ENCODE measurements at regions not wholly inside any gene's neighbourhood (a gene's known extent, or its start where the extent isn't known, plus 50 kb on each side); places are given as distances from the start of the nearest gene placed in this dataset.

DNA sequence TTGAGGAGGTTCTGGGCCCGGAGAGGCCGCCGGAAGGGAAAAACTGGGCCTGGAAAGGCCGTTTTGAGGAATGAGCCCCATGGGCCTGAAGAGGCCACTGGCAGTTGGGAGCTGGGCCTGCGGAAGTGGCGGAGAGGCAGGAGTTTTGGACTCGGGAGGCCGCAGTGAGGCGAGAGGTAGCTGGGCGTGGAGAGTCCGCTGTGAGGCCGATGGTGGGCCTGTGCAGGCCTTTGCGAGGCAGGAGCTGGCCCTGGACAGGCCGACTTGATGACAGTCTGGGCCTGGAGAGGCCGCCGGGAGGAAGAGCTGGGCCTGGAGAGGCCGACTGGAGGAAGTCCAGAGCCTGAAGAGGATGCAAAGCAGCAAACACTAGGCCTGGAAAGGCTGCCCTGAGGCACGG lies 259.0 kb upstream of the NUPR2 start:
- TF ChIP-seq ZBTB7A (IDR thresholded peaks at IDR 0.05; ENCODE audit: low read depth) (no peak), CEBPB (IDR thresholded peaks at IDR 0.05) (no peak), EGR1 (IDR thresholded peaks at IDR 0.05) (no peak), RAD21 (IDR thresholded peaks at IDR 0.05; ENCODE audit: low read depth) (no peak), TEAD4 (IDR thresholded peaks at IDR 0.05) (no peak), EP300 (IDR thresholded peaks at IDR 0.05; ENCODE audit: borderline replicate concordance) (no peak), NFIC (IDR thresholded peaks at IDR 0.05) (no peak), TCF12 (IDR thresholded peaks at IDR 0.05; ENCODE audit: low read depth) (no peak), TAF1 (IDR thresholded peaks at IDR 0.05; ENCODE audit: low read depth) (no peak), CREB1 (IDR thresholded peaks at IDR 0.05; ENCODE audit: low read depth) (no peak), FOXM1 (IDR thresholded peaks at IDR 0.05; ENCODE audit: borderline replicate concordance, low read depth) (no peak), MAX (IDR thresholded peaks at IDR 0.05) (no peak), YY1 (IDR thresholded peaks at IDR 0.05; ENCODE audit: low read depth) (no peak)
- TF ChIP-seq, protein P1, sequence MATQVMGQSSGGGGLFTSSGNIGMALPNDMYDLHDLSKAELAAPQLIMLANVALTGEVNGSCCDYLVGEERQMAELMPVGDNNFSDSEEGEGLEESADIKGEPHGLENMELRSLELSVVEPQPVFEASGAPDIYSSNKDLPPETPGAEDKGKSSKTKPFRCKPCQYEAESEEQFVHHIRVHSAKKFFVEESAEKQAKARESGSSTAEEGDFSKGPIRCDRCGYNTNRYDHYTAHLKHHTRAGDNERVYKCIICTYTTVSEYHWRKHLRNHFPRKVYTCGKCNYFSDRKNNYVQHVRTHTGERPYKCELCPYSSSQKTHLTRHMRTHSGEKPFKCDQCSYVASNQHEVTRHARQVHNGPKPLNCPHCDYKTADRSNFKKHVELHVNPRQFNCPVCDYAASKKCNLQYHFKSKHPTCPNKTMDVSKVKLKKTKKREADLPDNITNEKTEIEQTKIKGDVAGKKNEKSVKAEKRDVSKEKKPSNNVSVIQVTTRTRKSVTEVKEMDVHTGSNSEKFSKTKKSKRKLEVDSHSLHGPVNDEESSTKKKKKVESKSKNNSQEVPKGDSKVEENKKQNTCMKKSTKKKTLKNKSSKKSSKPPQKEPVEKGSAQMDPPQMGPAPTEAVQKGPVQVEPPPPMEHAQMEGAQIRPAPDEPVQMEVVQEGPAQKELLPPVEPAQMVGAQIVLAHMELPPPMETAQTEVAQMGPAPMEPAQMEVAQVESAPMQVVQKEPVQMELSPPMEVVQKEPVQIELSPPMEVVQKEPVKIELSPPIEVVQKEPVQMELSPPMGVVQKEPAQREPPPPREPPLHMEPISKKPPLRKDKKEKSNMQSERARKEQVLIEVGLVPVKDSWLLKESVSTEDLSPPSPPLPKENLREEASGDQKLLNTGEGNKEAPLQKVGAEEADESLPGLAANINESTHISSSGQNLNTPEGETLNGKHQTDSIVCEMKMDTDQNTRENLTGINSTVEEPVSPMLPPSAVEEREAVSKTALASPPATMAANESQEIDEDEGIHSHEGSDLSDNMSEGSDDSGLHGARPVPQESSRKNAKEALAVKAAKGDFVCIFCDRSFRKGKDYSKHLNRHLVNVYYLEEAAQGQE (IDR thresholded peaks at IDR 0.05; ENCODE audit: low read depth), result no peak
- TF ChIP-seq, protein P2, sequence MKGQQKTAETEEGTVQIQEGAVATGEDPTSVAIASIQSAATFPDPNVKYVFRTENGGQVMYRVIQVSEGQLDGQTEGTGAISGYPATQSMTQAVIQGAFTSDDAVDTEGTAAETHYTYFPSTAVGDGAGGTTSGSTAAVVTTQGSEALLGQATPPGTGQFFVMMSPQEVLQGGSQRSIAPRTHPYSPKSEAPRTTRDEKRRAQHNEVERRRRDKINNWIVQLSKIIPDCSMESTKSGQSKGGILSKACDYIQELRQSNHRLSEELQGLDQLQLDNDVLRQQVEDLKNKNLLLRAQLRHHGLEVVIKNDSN (IDR thresholded peaks at IDR 0.05), result no peak

DNA sequence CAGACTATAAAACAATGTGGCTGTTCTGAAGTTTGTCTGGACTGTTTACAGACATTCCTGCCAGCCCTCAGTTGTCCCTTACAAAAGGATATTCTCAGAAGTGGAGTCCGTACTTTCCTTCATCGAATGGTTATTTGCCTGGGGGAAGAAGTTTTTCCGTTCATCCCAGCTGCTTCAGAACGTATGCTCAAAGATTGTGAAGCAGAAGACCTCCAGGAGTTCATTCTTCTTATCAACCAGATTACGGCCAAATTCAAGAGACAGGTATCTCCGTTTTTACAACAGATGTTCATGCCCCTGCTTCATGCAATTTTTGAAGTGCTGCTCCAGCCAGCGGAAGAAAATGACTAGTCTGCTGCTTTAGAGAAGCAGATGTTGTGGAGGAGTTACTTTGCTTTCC lies 174.3 kb upstream of the NUPR2 start:
- TF ChIP-seq YY1 (IDR thresholded peaks at IDR 0.05; ENCODE audit: low read depth), result no peak
- no peak for TF ChIP-seq MAX (IDR thresholded peaks at IDR 0.05)
- TF ChIP-seq TCF12 (IDR thresholded peaks at IDR 0.05; ENCODE audit: low read depth), result no peak
- no peak for TF ChIP-seq FOXM1 (IDR thresholded peaks at IDR 0.05; ENCODE audit: borderline replicate concordance, low read depth)
- TF ChIP-seq RAD21 (IDR thresholded peaks at IDR 0.05; ENCODE audit: low read depth), result no peak
- TF ChIP-seq EGR1 (IDR thresholded peaks at IDR 0.05), result no peak
- TF ChIP-seq, protein P2 (IDR thresholded peaks at IDR 0.05), result no peak
- no peak for TF ChIP-seq NFIC (IDR thresholded peaks at IDR 0.05)
- TF ChIP-seq CREB1 (IDR thresholded peaks at IDR 0.05; ENCODE audit: low read depth), result no peak
- no peak for TF ChIP-seq TEAD4 (IDR thresholded peaks at IDR 0.05)
- no peak for TF ChIP-seq CEBPB (IDR thresholded peaks at IDR 0.05)
- TF ChIP-seq ZBTB7A (IDR thresholded peaks at IDR 0.05; ENCODE audit: low read depth), result no peak
- TF ChIP-seq EP300 (IDR thresholded peaks at IDR 0.05; ENCODE audit: borderline replicate concordance), result no peak
- no peak for TF ChIP-seq TAF1 (IDR thresholded peaks at IDR 0.05; ENCODE audit: low read depth)
- TF ChIP-seq, protein P1 (IDR thresholded peaks at IDR 0.05; ENCODE audit: low read depth), result no peak

DNA sequence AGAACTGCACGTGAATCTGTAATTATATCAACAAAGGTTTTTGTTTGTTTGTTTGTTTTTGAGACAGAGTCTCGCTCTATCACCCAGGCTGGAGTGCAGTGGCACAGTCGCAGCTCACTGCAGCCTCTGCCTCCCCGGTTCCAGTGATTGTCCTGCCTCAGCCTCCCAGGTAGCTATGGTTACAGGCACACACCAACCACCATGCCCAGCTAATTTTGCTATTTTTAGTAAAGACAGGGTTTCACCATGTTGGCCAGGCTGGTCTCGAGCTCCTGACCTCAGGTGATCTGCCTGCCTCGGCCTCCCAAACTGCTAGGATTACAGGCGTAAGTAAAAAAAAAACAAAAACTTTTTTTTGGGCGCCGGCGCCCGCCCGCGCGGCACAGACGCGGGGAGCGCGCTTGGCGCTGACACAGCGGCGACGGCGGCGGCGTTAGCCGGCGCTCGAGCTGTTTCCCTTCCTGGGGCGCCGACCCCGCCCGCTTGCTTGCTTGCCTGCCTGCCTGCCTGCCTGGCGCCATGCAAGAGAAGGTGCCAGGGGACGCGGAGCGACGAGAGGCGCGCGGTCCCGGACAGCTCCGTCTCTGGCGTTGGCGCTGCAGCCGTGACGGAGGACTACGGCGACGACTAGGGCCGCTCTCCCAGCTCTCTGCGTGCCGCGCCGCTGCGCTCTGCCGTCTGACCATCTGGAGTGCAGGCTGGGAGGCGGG lies 171.4 kb upstream of the NUPR2 start:
- TF ChIP-seq YY1 (IDR thresholded peaks at IDR 0.05; ENCODE audit: low read depth) (no peak), NFIC (IDR thresholded peaks at IDR 0.05) (no peak), CEBPB (IDR thresholded peaks at IDR 0.05) (no peak), FOXM1 (IDR thresholded peaks at IDR 0.05; ENCODE audit: borderline replicate concordance, low read depth) (no peak), TAF1 (IDR thresholded peaks at IDR 0.05; ENCODE audit: low read depth) (no peak), TCF12 (IDR thresholded peaks at IDR 0.05; ENCODE audit: low read depth) (no peak), CREB1 (IDR thresholded peaks at IDR 0.05; ENCODE audit: low read depth) (no peak), TEAD4 (IDR thresholded peaks at IDR 0.05) (no peak), RAD21 (IDR thresholded peaks at IDR 0.05; ENCODE audit: low read depth) (no peak), EP300 (IDR thresholded peaks at IDR 0.05; ENCODE audit: borderline replicate concordance) (no peak), EGR1 (IDR thresholded peaks at IDR 0.05) (no peak), MAX (IDR thresholded peaks at IDR 0.05) (no peak), ZBTB7A (IDR thresholded peaks at IDR 0.05; ENCODE audit: low read depth) (no peak)
- TF ChIP-seq, protein P2 (IDR thresholded peaks at IDR 0.05), result no peak
- TF ChIP-seq, protein P1 (IDR thresholded peaks at IDR 0.05; ENCODE audit: low read depth), result no peak
